H9 (cell line): ENCODE measurements at regions not wholly inside any gene's neighbourhood (a gene's known extent, or its start where the extent isn't known, plus 50 kb on each side); places are given as distances from the start of the nearest gene placed in this dataset.

Experiments
- DNase-seq: peaks from one replicate; pipeline ENCODE4 v3.0.0-alpha.2; 2017
- H2AFZ ChIP-seq: one replicate; pipeline ENCODE4 v1.6.1; 2013; ENCODE audit warnings: mild to moderate bottlenecking, low read length, control low read depth, moderate library complexity
- H2AK5ac ChIP-seq: 2 replicates; pipeline ENCODE4 v1.6.1; 2013; ENCODE audit warnings: low read length, control low read depth, mixed read lengths; ENCODE audit not compliant: insufficient read length
- H2BK120ac ChIP-seq: one replicate; pipeline ENCODE4 v1.6.1; 2013; ENCODE audit warnings: low read depth, mild to moderate bottlenecking, low read length, control low read depth, inconsistent platforms; ENCODE audit not compliant: poor library complexity, severe bottlenecking
- H2BK12ac ChIP-seq: 2 replicates; pipeline ENCODE4 v1.6.1; 2013; ENCODE audit warnings: low read length, control low read depth, mixed read lengths, low read depth; ENCODE audit not compliant: insufficient read length
- H2BK15ac ChIP-seq: 2 replicates; pipeline ENCODE4 v1.6.1; 2013; ENCODE audit warnings: low read depth, low read length, control low read depth
- H2BK20ac ChIP-seq: one replicate; pipeline ENCODE4 v1.6.1; 2013; ENCODE audit warnings: low read depth, mild to moderate bottlenecking, low read length, control low read depth, inconsistent platforms; ENCODE audit not compliant: poor library complexity, severe bottlenecking
- H2BK5ac ChIP-seq: 2 replicates; pipeline ENCODE4 v1.6.1; 2013; ENCODE audit warnings: low read length, control low read depth, mixed read lengths; ENCODE audit not compliant: insufficient read length
- H3K14ac ChIP-seq: 2 replicates; pipeline ENCODE4 v1.6.1; 2013; ENCODE audit warnings: low read length, control low read depth; ENCODE audit not compliant: insufficient read depth
- H3K18ac ChIP-seq: 2 replicates; pipeline ENCODE4 v1.6.1; 2013; ENCODE audit warnings: low read depth, mild to moderate bottlenecking, mixed read lengths, low read length, control low read depth; ENCODE audit not compliant: insufficient read length
- H3K23ac ChIP-seq: 2 replicates; pipeline ENCODE4 v1.6.1; 2013; ENCODE audit warnings: low read length, control low read depth, mixed read lengths, low read depth; ENCODE audit not compliant: insufficient read length
- H3K23me2 ChIP-seq: 2 replicates; pipeline ENCODE4 v1.6.1; 2013; ENCODE audit warnings: low read depth, mild to moderate bottlenecking, mixed read lengths, low read length, control low read depth; ENCODE audit not compliant: insufficient read length, poor library complexity, severe bottlenecking
- H3K27ac ChIP-seq: 2 replicates; pipeline ENCODE4 v1.5.1; 2013; ENCODE audit warnings: low read length, control low read depth, mixed read lengths, low read depth; ENCODE audit not compliant: insufficient read length
- H3K27me3 ChIP-seq: 2 replicates; pipeline ENCODE4 v1.6.1; 2013; ENCODE audit warnings: low read length, control low read depth, inconsistent platforms; ENCODE audit not compliant: insufficient read depth
- H3K4ac ChIP-seq: 2 replicates; pipeline ENCODE4 v1.6.1; 2013; ENCODE audit warnings: low read depth, mild to moderate bottlenecking, control low read depth, inconsistent platforms, low read length, moderate library complexity
- H3K4me1 ChIP-seq: 2 replicates; pipeline ENCODE4 v1.6.1; 2013; ENCODE audit warnings: low read length, control low read depth, inconsistent platforms; ENCODE audit not compliant: insufficient read depth
- H3K4me2 ChIP-seq: 2 replicates; pipeline ENCODE4 v1.6.1; 2013; ENCODE audit warnings: low read length, control low read depth, mixed read lengths; ENCODE audit not compliant: insufficient read length, insufficient read depth
- H3K56ac ChIP-seq: 2 replicates; pipeline ENCODE4 v1.6.1; 2013; ENCODE audit warnings: low read depth, mild to moderate bottlenecking, mixed read lengths, low read length, control low read depth; ENCODE audit not compliant: insufficient read length
- H3K79me1 ChIP-seq: 2 replicates; pipeline ENCODE4 v1.6.1; 2013; ENCODE audit warnings: low read depth, mild to moderate bottlenecking, moderate library complexity, low read length, control low read depth, inconsistent platforms; ENCODE audit not compliant: insufficient read depth, poor library complexity, severe bottlenecking
- H3K79me2 ChIP-seq: 2 replicates; pipeline ENCODE4 v1.6.1; 2013; ENCODE audit warnings: low read length, control low read depth, inconsistent platforms; ENCODE audit not compliant: insufficient read depth
- H3K9ac ChIP-seq: 2 replicates; pipeline ENCODE4 v1.6.1; 2013; ENCODE audit warnings: low read length, control low read depth, mixed read lengths; ENCODE audit not compliant: insufficient read length; ENCODE audit errors: extremely low read depth
- H3K9me3 ChIP-seq: one replicate; pipeline ENCODE4 v1.6.1; 2013; ENCODE audit warnings: low read depth, low read length, inconsistent platforms; ENCODE audit not compliant: control insufficient read depth
- H3T11ph ChIP-seq: one replicate; pipeline ENCODE4 v1.6.1; 2013; ENCODE audit warnings: mild to moderate bottlenecking, low read length, control low read depth, inconsistent platforms
- H4K20me1 ChIP-seq: one replicate; pipeline ENCODE4 v1.6.1; 2013; ENCODE audit not compliant: control insufficient read depth, insufficient read length, insufficient read depth
- H4K5ac ChIP-seq: 2 replicates; pipeline ENCODE4 v1.6.1; 2013; ENCODE audit warnings: low read depth, mild to moderate bottlenecking, mixed read lengths, low read length, control low read depth; ENCODE audit not compliant: insufficient read length
- H4K8ac ChIP-seq: replicated peaks from 2 replicates; pipeline ENCODE4 v1.6.1; 2013; ENCODE audit warnings: low read length, control low read depth, mixed read lengths, low read depth; ENCODE audit not compliant: insufficient read length
- H4K91ac ChIP-seq: 2 replicates; pipeline ENCODE4 v1.6.1; 2013; ENCODE audit warnings: low read depth, mild to moderate bottlenecking, moderate library complexity, mixed read lengths, low read length, control low read depth; ENCODE audit not compliant: insufficient read length
- H3K27ac Mint-ChIP-seq, 3 experiments: 2 replicates in 2 of 3; 3 replicates in 1 of 3; pipeline ENCODE4 v1.8.0; 2020 to 2021; ENCODE audit warnings: mixed read lengths in 3 of 3, mild to moderate bottlenecking in 1 of 3, moderate library complexity in 1 of 3
- H3K27me3 Mint-ChIP-seq: 2 replicates; pipeline ENCODE4 v1.8.0; 2021; ENCODE audit warnings: low read depth, mild to moderate bottlenecking, moderate library complexity, mixed read lengths
- H3K36me3 Mint-ChIP-seq, 3 experiments: 2 replicates in 2 of 3; 3 replicates in 1 of 3; pipeline ENCODE4 v1.8.0; 2020 to 2021; ENCODE audit warnings: low read depth in 3 of 3, mixed read lengths in 3 of 3; ENCODE audit not compliant: insufficient read depth in 1 of 3
- H3K4me1 Mint-ChIP-seq, 2 experiments: 2 replicates each; pipeline ENCODE4 v1.8.0; 2020; ENCODE audit warnings: mixed read lengths in 2 of 2
- H3K4me3 Mint-ChIP-seq, 2 experiments: 2 replicates in 1 of 2; 3 replicates in 1 of 2; pipeline ENCODE4 v1.8.0; 2020 to 2021; ENCODE audit warnings: mild to moderate bottlenecking in 2 of 2, mixed read lengths in 2 of 2, moderate library complexity in 1 of 2
- H3K9me3 Mint-ChIP-seq, 2 experiments: 2 replicates in 1 of 2; 3 replicates in 1 of 2; pipeline ENCODE4 v1.8.0; 2020; ENCODE audit warnings: mild to moderate bottlenecking in 2 of 2, mixed read lengths in 2 of 2, moderate library complexity in 1 of 2
- CTCF ChIP-seq: fragments of 200-600 bp; sonication (generic); conservative IDR thresholded peaks from 3 replicates; pipeline ENCODE4 v1.8.0; 2021; ENCODE audit warnings: antibody characterized with exemption, mild to moderate bottlenecking
- WGBS: extraction: QIAGEN DNeasy Blood & Tissue Kit; methylation state at CpG from one replicate; pipeline ENCODE4 v1.1.7; 2013; ENCODE audit warnings: missing lambda C conversion rate, low lambda C conversion rate, mixed read lengths; ENCODE audit not compliant: insufficient read length; ENCODE audit errors: extremely low coverage; 5-methylcytosine and 5-hydroxymethylcytosine counted together

- H3K9me3 Mint-ChIP-seq = no peaks in the 10 kb centered on the region
- TF ChIP-seq CTCF = no peak
- H3K79me2 ChIP-seq = no peaks in the 10 kb centered on the region
- no peak overlapping the region for H3K56ac ChIP-seq
- H3K4me2 ChIP-seq = no peak overlapping the region
- no peaks in the 10 kb centered on the region for H3K4me1 ChIP-seq
- H4K91ac ChIP-seq = no peak overlapping the region
- no peak overlapping the region for H3K27ac Mint-ChIP-seq
- H3T11ph ChIP-seq = no peak overlapping the region
- H3K23ac ChIP-seq = no peak overlapping the region
- H3K4me3 Mint-ChIP-seq = no peak overlapping the region
- no peak overlapping the region for H2BK120ac ChIP-seq
- no peak overlapping the region for H2AFZ ChIP-seq
- H3K27me3 Mint-ChIP-seq = no peaks in the 10 kb centered on the region
- H3K9ac ChIP-seq = no peak overlapping the region
- no peak overlapping the region for H2BK15ac ChIP-seq
- H2BK5ac ChIP-seq = no peak overlapping the region
- H3K27me3 ChIP-seq = no peaks in the 10 kb centered on the region
- H3K23me2 ChIP-seq = no peaks in the 10 kb centered on the region
- no peaks in the 10 kb centered on the region for H3K36me3 Mint-ChIP-seq
- no peak overlapping the region for H3K14ac ChIP-seq
- H4K20me1 ChIP-seq = no peaks in the 10 kb centered on the region
- no peak overlapping the region for H4K5ac ChIP-seq
- H2BK12ac ChIP-seq = no peak overlapping the region
- no peak overlapping the region for H3K4ac ChIP-seq
- H3K79me1 ChIP-seq = no peaks in the 10 kb centered on the region
- no peak overlapping the region for H3K27ac ChIP-seq
- DNase-seq = no peak
- no peak overlapping the region for H2BK20ac ChIP-seq
- H2AK5ac ChIP-seq = no peak overlapping the region
- peaks cover 4 to 6% of the 10 kb centered on the region in 2 experiments; a peak in 3 of 4 replicates for H3K4me1 Mint-ChIP-seq
- no peak overlapping the region for H3K18ac ChIP-seq
- no peaks in the 10 kb centered on the region for H3K9me3 ChIP-seq
- H4K8ac ChIP-seq = no peak overlapping the region
- no CpG with 5 or more reads among the region's 1 CpG for WGBS
Observed at GRCh38 chr1:199724049-199724448, 303.5 kb upstream of the NR5A2 start.
